Ovary (tissue), 3 donors: ENCODE measurements at regions not wholly inside any gene's neighbourhood (a gene's known extent, or its start where the extent isn't known, plus 50 kb on each side); places are given as distances from the start of the nearest gene placed in this dataset.

Source experiments
- EP300 ChIP-seq: sonication (generic); formaldehyde crosslinking; IDR thresholded peaks from one replicate; pipeline ENCODE4 v1.6.1; 2017; ENCODE audit warnings: antibody characterized with exemption
- POLR2A ChIP-seq: fragments of 450-650 bp; IDR thresholded peaks from one replicate; pipeline ENCODE4 v1.6.1; 2017; ENCODE audit warnings: antibody characterized with exemption, mild to moderate bottlenecking, moderate library complexity
- TF ChIP-seq, protein P1 (sequence below), 3 donors: fragments of 450-650 bp in 2 of 3; fragments of 200-600 bp in 1 of 3; IDR thresholded peaks; one replicate each; pipeline versions ENCODE4 v1.5.1 to v1.8.0; 2016 to 2022; ENCODE audit warnings: antibody characterized with exemption in 3 of 3, mild to moderate bottlenecking in 1 of 3
- donor health status: DM: no; HTN: no; CAD: no.

DNA sequence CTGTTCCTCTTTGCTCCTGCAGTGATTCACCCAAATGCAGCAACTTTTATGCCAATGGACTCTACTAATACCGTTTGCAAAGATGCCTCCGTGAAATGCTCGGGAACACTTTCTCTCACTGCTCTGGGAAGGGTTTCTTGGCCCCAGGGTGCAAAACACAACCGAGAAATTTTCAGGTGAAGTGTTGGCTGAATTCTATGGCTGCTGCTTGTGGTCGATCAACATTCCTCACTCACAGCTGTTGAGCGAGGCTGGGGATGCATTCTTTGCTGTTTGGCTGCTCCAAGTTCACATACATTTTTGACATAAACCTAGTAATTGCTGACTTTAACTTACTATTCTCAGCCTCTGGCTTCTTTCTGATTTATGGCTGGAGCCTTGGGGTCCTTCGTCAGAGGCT is 342.0 kb upstream of the CHD6 start:
- TF ChIP-seq, protein P1, sequence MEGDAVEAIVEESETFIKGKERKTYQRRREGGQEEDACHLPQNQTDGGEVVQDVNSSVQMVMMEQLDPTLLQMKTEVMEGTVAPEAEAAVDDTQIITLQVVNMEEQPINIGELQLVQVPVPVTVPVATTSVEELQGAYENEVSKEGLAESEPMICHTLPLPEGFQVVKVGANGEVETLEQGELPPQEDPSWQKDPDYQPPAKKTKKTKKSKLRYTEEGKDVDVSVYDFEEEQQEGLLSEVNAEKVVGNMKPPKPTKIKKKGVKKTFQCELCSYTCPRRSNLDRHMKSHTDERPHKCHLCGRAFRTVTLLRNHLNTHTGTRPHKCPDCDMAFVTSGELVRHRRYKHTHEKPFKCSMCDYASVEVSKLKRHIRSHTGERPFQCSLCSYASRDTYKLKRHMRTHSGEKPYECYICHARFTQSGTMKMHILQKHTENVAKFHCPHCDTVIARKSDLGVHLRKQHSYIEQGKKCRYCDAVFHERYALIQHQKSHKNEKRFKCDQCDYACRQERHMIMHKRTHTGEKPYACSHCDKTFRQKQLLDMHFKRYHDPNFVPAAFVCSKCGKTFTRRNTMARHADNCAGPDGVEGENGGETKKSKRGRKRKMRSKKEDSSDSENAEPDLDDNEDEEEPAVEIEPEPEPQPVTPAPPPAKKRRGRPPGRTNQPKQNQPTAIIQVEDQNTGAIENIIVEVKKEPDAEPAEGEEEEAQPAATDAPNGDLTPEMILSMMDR (IDR thresholded peaks at IDR 0.05) = no peak
- TF ChIP-seq EP300 (no peak), POLR2A (no peak)
